ENCODE measurements at regions not wholly inside any gene's neighbourhood (a gene's known extent, or its start where the extent isn't known, plus 50 kb on each side); places are given as distances from the start of the nearest gene placed in this dataset.

- H3K4me3 ChIP-seq (ENCODE audit: low read depth, low read length) = no peak overlapping the region
- ChIA-PET CTCF (no interaction called here), POLR2A (no interaction called here)
- DNase-seq (ENCODE audit: low read depth, low spot score) = no peak
- TF ChIP-seq CTCF (IDR thresholded peaks at IDR 0.05; ENCODE audit: insufficient read depth, low read length, missing control alignments) = no peak
Observed at GRCh38 chr11:134517621-134518293, 105.7 kb upstream of the B3GAT1 start.

DNA sequence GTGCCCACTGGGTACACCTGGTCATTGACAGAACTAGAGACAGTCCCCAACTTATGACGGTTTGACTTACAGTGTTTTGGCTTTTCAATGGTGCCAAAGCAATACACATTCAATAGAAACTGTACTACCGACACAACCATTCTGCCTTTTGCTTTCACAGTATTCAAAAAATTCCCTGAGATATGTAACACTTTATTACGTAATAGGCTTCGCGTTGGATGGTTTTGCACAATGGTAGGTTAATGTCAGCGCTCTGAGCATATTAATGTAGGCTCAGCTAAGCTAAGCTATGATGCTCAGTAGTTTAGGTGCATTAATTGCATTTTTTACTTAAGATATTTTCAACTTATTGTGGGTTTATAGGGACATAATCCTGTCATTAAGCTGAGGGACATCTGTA lies 105.1 kb upstream of the B3GAT1 start:
- DNase-seq (ENCODE audit: low read depth, low spot score) = no peak
- CTCF ChIA-PET = no interaction called here
- POLR2A ChIA-PET = no interaction called here
- TF ChIP-seq CTCF (IDR thresholded peaks at IDR 0.05; ENCODE audit: insufficient read depth, low read length, missing control alignments) = no peak
- H3K4me3 ChIP-seq (ENCODE audit: low read depth, low read length) = no peak overlapping the region

GRCh38 chr11:134516529-134516928 lies 104.5 kb upstream of the B3GAT1 start:
- TF ChIP-seq CTCF (IDR thresholded peaks at IDR 0.05; ENCODE audit: insufficient read depth, low read length, missing control alignments) = no peak
- no peak overlapping the region for H3K4me3 ChIP-seq (ENCODE audit: low read depth, low read length)
- CTCF ChIA-PET = no interaction called here
- DNase-seq (ENCODE audit: low read depth, low spot score) = no peak
- POLR2A ChIA-PET = no interaction called here

GRCh38 chr11:134515081-134515960 lies 103.3 kb upstream of the B3GAT1 start:
- no peak for DNase-seq (ENCODE audit: low read depth, low spot score)
- no peak for TF ChIP-seq CTCF (IDR thresholded peaks at IDR 0.05; ENCODE audit: insufficient read depth, low read length, missing control alignments)
- no peak overlapping the region for H3K4me3 ChIP-seq (ENCODE audit: low read depth, low read length)
- CTCF ChIA-PET = no interaction called here
- POLR2A ChIA-PET = no interaction called here

GRCh38 chr11:134514354-134514951 lies 102.4 kb upstream of the B3GAT1 start:
- no peak for TF ChIP-seq CTCF (IDR thresholded peaks at IDR 0.05; ENCODE audit: insufficient read depth, low read length, missing control alignments)
- H3K4me3 ChIP-seq (ENCODE audit: low read depth, low read length) = no peak overlapping the region
- ChIA-PET POLR2A (no interaction called here), CTCF (no interaction called here)
- DNase-seq (ENCODE audit: low read depth, low spot score) = no peak

GRCh38 chr11:134513585-134514120 lies 101.6 kb upstream of the B3GAT1 start:
- POLR2A ChIA-PET = no interaction called here
- CTCF ChIA-PET = no interaction called here
- DNase-seq (ENCODE audit: low read depth, low spot score) = no peak
- H3K4me3 ChIP-seq (ENCODE audit: low read depth, low read length) = no peak overlapping the region
- no peak for TF ChIP-seq CTCF (IDR thresholded peaks at IDR 0.05; ENCODE audit: insufficient read depth, low read length, missing control alignments)

Data from AG04449 (cell line).